ENCODE measurements at regions not wholly inside any gene's neighbourhood (a gene's known extent, or its start where the extent isn't known, plus 50 kb on each side); places are given as distances from the start of the nearest gene placed in this dataset.
"Not testable (repeated sequence)": the region's sequence is repeated elsewhere in the genome, so short reads cannot be mapped to it uniquely, and the experiment has no call there.

GRCh38 chr15:29511663-29512062 is 242.0 kb upstream of the NSMCE3 start:
- DNase-seq (ENCODE audit: low read depth), result no peak
- no peak overlapping the region for H3K4me3 ChIP-seq (ENCODE audit: control insufficient read depth, low read depth, low read length)
- no peak for TF ChIP-seq CTCF (IDR thresholded peaks at IDR 0.05; ENCODE audit: control insufficient read depth, insufficient read depth, low read depth, low read length, missing control alignments)

- not testable (repeated sequence) for DNase-seq (ENCODE audit: low read depth); H3K4me3 ChIP-seq (ENCODE audit: control insufficient read depth, low read depth, low read length)
These were observed 235.9 kb upstream of the NSMCE3 start for GRCh38 chr15:29505535-29505934.

- DNase-seq (ENCODE audit: low read depth), result no peak
- TF ChIP-seq CTCF (IDR thresholded peaks at IDR 0.05; ENCODE audit: control insufficient read depth, insufficient read depth, low read depth, low read length, missing control alignments), result no peak
- H3K4me3 ChIP-seq (ENCODE audit: control insufficient read depth, low read depth, low read length), result no peak overlapping the region
These were observed 221.3 kb upstream of the NSMCE3 start for GRCh38 chr15:29490747-29491471.

- TF ChIP-seq CTCF (IDR thresholded peaks at IDR 0.05; ENCODE audit: control insufficient read depth, insufficient read depth, low read depth, low read length, missing control alignments), result no peak
These were observed 211.3 kb upstream of the NSMCE3 start for GRCh38 chr15:29480949-29481348.

GRCh38 chr15:29480278-29480677 is 210.7 kb upstream of the NSMCE3 start:
- H3K4me3 ChIP-seq (ENCODE audit: control insufficient read depth, low read depth, low read length), result no peak overlapping the region
- DNase-seq (ENCODE audit: low read depth), result no peak
- no peak for TF ChIP-seq CTCF (IDR thresholded peaks at IDR 0.05; ENCODE audit: control insufficient read depth, insufficient read depth, low read depth, low read length, missing control alignments)

More at GRCh38 chr15:29480949-29481348, 211.3 kb upstream of the NSMCE3 start:
- H3K4me3 ChIP-seq (ENCODE audit: control insufficient read depth, low read depth, low read length), result no peak overlapping the region
- no peak for DNase-seq (ENCODE audit: low read depth)

- no peak for TF ChIP-seq CTCF (IDR thresholded peaks at IDR 0.05; ENCODE audit: control insufficient read depth, insufficient read depth, low read depth, low read length, missing control alignments)
- H3K4me3 ChIP-seq (ENCODE audit: control insufficient read depth, low read depth, low read length), result no peak overlapping the region
- no peak for DNase-seq (ENCODE audit: low read depth)
These were observed 207.6 kb upstream of the NSMCE3 start for GRCh38 chr15:29477256-29477655.

GRCh38 chr15:29476503-29477080 is 207.0 kb upstream of the NSMCE3 start:
- no peak for DNase-seq (ENCODE audit: low read depth)
- TF ChIP-seq CTCF (IDR thresholded peaks at IDR 0.05; ENCODE audit: control insufficient read depth, insufficient read depth, low read depth, low read length, missing control alignments), result no peak
- H3K4me3 ChIP-seq (ENCODE audit: control insufficient read depth, low read depth, low read length), result no peak overlapping the region
